ENCODE measurements at regions not wholly inside any gene's neighbourhood (a gene's known extent, or its start where the extent isn't known, plus 50 kb on each side); places are given as distances from the start of the nearest gene placed in this dataset.

GRCh38 chr15:61749169-61749568 lies 311.1 kb downstream of the VPS13C start:
- no peak for DNase-seq
- no TSS peak for BruUV-seq (replicated peaks)
- H3K9me3 Mint-ChIP-seq (ENCODE audit: unreplicated experiment) = no peaks in the 10 kb centered on the region

DNA sequence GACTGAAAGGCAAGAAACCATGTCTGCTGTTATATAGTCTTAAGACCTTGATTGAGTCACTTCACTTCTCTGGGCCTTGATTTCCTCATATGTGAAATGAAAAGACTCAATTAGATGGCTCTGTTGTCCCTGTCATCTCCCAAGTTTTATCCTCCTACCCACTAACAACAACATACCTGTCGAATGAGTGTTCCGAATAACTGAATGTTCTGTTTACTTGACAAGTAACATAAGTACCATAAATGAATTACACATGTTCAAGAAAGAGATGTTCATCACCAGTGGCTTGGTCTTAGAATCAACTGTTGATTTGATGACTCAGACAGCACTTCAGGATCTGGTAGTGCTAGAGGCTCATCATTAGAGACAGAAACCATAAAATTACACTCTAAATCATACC lies 311.7 kb downstream of the VPS13C start:
- Mint-ChIP-seq H3K36me3 (ENCODE audit: insufficient read depth, unreplicated experiment) (no peaks in the 10 kb centered on the region), H3K27me3 (ENCODE audit: insufficient read depth, unreplicated experiment) (peaks cover under 1% of the 10 kb centered on the region), H3K4me3 (ENCODE audit: unreplicated experiment) (no peak overlapping the region), H3K9me3 (ENCODE audit: unreplicated experiment) (no peaks in the 10 kb centered on the region), H3K4me1 (ENCODE audit: low read depth, unreplicated experiment) (peaks cover 13% of the 10 kb centered on the region), H3K27ac (ENCODE audit: unreplicated experiment) (no peak overlapping the region)
- CTCF ChIA-PET = no interaction called here
- DNase-seq = no peak
- Histone ChIP-seq H3K27me3 (replicated peaks; ENCODE audit: control insufficient read depth, insufficient read depth, low read length) (no peaks in the 10 kb centered on the region), H3K36me3 (ENCODE audit: control insufficient read depth, insufficient read depth, low read length) (no peaks in the 10 kb centered on the region), H3K4me3 (ENCODE audit: low read depth, low read length) (no peak overlapping the region), H3K9me3 (no peaks in the 10 kb centered on the region), H3K4me1 (no peaks in the 10 kb centered on the region)
- POLR2A ChIA-PET = no interaction called here
- intact Hi-C loops (cut with micrococcal nuclease; ENCODE audit: unreplicated experiment) = no loop called here
- TF ChIP-seq CTCF (IDR thresholded peaks at IDR 0.05; ENCODE audit: insufficient read depth in 1 of 2, low read depth in 1 of 2, low read length in 1 of 2, severe bottlenecking in 1 of 2, unreplicated experiment in 1 of 2) = no peak
- BruUV-seq (replicated peaks) = no TSS peak

More at GRCh38 chr15:61749169-61749568, 311.1 kb downstream of the VPS13C start:
- Histone ChIP-seq H3K36me3 (ENCODE audit: control insufficient read depth, insufficient read depth, low read length) (no peaks in the 10 kb centered on the region), H3K4me1 (no peaks in the 10 kb centered on the region), H3K9me3 (no peaks in the 10 kb centered on the region), H3K4me3 (ENCODE audit: low read depth, low read length) (no peak overlapping the region), H3K27me3 (replicated peaks; ENCODE audit: control insufficient read depth, insufficient read depth, low read length) (no peaks in the 10 kb centered on the region)
- intact Hi-C loops (cut with micrococcal nuclease; ENCODE audit: unreplicated experiment) = no loop called here
- Mint-ChIP-seq H3K4me1 (ENCODE audit: low read depth, unreplicated experiment) (peaks cover 13% of the 10 kb centered on the region), H3K27me3 (ENCODE audit: insufficient read depth, unreplicated experiment) (no peaks in the 10 kb centered on the region), H3K36me3 (ENCODE audit: insufficient read depth, unreplicated experiment) (no peaks in the 10 kb centered on the region), H3K27ac (ENCODE audit: unreplicated experiment) (no peak overlapping the region), H3K4me3 (ENCODE audit: unreplicated experiment) (no peak overlapping the region)
- ChIA-PET POLR2A (no interaction called here), CTCF (no interaction called here)
- no peak for TF ChIP-seq CTCF (IDR thresholded peaks at IDR 0.05; ENCODE audit: insufficient read depth in 1 of 2, low read depth in 1 of 2, low read length in 1 of 2, severe bottlenecking in 1 of 2, unreplicated experiment in 1 of 2)

DNA sequence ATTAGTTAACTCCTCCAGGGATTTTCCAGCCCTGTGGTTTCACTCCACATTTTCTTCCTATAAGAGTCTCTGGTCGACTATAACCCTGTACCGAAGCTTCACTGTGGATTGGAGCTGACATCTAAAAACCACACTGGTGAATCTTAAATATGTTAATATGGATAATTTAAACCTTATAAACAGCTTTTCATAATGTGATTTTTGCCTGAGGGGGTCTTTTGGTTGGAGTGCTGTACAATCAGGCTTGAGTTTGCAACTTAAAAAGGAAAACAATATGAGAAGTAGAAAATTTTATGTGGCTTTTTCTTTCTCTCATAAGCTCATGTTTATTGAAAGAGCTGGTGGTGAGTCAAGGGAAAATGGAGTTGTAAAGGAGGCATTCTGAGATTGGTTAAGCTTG lies 313.7 kb downstream of the VPS13C start:
- no TSS peak for BruUV-seq (replicated peaks)
- Histone ChIP-seq H3K4me1 (no peaks in the 10 kb centered on the region), H3K36me3 (ENCODE audit: control insufficient read depth, insufficient read depth, low read length) (no peaks in the 10 kb centered on the region), H3K9me3 (no peaks in the 10 kb centered on the region), H3K4me3 (ENCODE audit: low read depth, low read length) (no peak overlapping the region), H3K27me3 (replicated peaks; ENCODE audit: control insufficient read depth, insufficient read depth, low read length) (no peaks in the 10 kb centered on the region)
- intact Hi-C loops (cut with micrococcal nuclease; ENCODE audit: unreplicated experiment) = no loop called here
- Mint-ChIP-seq H3K36me3 (ENCODE audit: insufficient read depth, unreplicated experiment) (no peaks in the 10 kb centered on the region), H3K9me3 (ENCODE audit: unreplicated experiment) (no peaks in the 10 kb centered on the region), H3K4me1 (ENCODE audit: low read depth, unreplicated experiment) (peaks cover 13% of the 10 kb centered on the region), H3K4me3 (ENCODE audit: unreplicated experiment) (no peak overlapping the region), H3K27ac (ENCODE audit: unreplicated experiment) (no peak overlapping the region), H3K27me3 (ENCODE audit: insufficient read depth, unreplicated experiment) (peaks cover 3% of the 10 kb centered on the region)
- DNase-seq = no peak
- POLR2A ChIA-PET = no interaction called here
- no peak for TF ChIP-seq CTCF (IDR thresholded peaks at IDR 0.05; ENCODE audit: insufficient read depth in 1 of 2, low read depth in 1 of 2, low read length in 1 of 2, severe bottlenecking in 1 of 2, unreplicated experiment in 1 of 2)
- CTCF ChIA-PET = no interaction called here

All from Caco-2 (cell line).